NCI-H2029 treated with DMSO at 0.1 percent for 48 hours (cell line): ENCODE measurements at regions not wholly inside any gene's neighbourhood (a gene's known extent, or its start where the extent isn't known, plus 50 kb on each side); places are given as distances from the start of the nearest gene placed in this dataset.
"Not testable (repeated sequence)": the region's sequence is repeated elsewhere in the genome, so short reads cannot be mapped to it uniquely, and the experiment has no call there.

Experiments used
- DNase-seq: peaks from one replicate; lab custom pipeline; 2025; lab: John Stamatoyannopoulos, UW

DNA sequence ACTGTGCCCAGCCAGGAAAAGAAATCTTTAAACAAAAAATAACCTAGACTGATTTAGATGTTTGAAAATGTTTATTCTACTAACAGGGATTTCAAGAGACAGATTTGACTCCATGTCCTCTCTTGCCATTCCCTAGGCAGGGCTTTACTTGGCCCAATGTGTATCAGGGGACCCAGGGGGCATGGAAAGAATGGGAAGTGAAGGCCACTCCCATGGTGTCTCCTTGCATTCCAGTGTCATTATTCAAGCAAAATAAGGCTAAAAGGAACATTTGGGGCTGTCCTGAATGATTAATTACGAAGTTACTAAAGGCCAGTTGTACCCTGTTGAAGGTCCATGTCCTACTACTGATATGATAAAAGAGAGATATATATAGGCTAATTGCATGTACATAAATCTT lies 151.9 kb upstream of the ATF7IP start:
- no peak for DNase-seq

DNA sequence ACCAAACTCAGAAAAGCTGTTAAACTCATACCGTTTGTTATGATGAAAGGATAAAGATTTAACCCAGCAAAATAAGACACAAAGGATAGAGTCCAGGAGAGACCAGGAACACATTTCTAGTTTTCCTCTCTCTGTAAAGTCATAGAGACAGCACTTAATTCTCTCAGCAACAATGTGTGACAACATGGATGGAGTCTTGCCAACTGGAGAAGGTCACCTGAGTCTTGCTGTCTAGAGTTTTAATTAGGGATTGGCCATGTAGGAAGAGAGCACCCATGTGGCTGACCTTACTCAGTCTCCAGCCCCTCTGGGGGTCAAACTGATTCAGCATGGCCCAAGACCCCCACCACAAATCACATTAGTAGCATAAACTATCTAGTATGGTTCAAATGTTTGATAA lies 151.0 kb upstream of the ATF7IP start:
- no peak for DNase-seq

DNA sequence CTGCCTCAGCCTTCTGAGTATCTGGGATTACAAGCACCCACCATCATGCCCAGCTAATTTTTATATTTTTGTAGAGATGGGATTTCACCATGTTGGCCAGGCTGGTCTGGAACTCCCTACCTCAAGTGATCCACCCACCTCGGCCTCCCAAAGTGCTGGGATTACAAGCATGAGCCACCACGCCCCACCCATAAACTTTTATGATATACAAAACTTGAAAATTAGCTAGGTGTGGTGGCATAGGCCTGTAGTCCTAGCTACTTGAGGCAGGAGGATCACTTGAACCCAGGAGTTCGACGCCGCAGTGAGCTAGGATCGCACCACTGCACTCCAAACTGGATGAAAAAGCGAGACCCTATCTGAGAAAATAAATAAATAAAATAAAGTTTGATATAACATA lies 149.5 kb upstream of the ATF7IP start:
- DNase-seq, result not testable (repeated sequence)

DNA sequence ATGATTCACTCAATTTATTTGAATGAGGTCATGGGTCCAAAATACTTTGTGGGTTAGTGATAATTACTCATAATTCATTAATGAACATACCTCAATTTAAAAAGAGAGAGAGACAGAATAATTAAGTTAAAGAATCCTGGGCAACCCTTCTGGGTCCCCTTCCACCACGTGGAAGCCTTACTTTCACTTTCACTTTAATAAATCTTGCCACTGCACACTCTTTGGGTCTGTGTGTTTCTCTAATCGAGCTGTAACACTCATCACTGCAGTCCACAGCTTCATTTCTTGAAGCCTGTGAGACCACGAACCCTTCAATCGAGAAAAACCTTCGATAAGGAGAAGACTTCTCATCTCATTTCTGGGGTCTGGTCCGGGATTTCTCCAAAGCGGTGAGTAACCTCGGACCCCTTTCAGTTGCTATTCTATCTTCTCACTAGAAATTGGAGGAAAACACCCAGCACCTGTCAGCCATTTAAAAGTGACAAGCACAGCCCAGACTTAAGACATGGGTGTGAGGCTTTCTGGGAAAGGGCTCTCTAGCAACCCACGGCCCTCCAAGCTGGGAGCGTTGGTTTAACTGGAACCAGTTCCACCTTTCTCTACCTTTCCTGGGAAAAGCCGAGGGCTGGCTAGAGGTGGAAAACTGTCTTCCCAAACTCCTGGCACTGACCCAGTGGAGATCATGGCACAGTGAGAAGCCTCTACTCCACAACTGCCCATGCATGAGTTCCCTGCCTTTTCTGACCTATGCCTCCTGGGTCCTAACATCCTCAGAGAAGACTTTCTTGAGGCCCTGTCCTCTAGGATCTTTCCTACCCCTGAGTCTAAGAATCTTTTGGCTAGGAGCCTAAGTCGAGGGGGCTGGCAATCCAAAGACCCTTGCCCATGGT lies 148.8 kb upstream of the ATF7IP start:
- no peak for DNase-seq

DNA sequence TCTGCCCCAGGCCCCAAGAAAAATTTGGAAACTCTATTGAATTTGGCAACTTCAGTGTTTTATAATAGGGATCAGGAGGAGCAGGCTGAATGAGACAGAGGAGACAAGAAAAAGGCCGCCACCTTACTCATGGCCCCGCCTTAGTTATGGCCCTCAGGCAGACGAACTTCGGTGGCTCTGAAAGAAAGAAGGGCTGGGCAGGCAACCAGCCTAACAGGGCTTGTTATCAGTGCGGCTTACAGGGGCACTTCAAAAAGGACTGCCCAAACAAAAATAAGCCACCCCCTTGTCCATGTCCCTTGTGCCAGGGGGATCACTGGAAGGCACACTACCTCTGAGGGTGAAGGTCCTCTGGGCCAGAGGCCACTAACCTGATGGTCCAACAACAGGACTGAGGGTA lies 146.3 kb upstream of the ATF7IP start:
- DNase-seq, result no peak

DNA sequence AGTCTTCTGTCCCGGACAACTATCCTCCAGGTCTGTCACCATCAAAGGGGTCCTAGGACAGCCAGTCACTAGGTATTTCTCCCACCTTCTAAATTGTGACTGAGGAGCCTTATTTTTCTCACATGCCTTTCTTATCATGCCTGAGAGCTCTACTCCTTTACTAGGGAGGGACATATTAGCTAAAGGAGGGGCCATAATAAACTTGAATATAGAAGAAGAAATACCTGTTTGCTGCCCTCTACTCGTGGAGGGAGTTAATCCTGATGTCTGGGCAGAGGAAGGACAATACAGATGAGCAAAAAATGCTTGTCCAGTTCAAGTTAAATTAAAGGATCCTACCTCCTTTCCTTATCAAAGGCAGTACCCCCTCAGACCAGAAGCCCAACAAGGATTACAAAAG lies 145.8 kb upstream of the ATF7IP start:
- not testable (repeated sequence) for DNase-seq

DNA sequence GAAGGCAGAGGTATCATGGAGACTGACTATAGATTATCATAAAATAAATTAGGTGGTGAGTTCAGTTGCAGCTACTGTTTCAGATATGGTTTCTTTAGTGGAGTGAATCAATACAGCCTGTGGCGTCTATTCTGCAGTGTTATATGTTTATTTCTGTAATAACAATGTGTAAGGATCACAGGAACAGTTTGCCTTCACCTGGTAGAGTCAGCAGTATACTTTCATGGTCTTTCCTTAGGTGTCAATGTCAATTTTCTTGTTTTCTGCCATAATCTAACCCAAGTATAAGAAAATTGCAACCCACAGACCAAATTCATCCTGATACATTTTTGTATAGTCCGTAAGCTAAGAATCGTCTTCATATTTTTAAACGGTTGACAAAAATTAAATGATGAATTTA lies 140.4 kb upstream of the ATF7IP start:
- DNase-seq, result no peak

DNA sequence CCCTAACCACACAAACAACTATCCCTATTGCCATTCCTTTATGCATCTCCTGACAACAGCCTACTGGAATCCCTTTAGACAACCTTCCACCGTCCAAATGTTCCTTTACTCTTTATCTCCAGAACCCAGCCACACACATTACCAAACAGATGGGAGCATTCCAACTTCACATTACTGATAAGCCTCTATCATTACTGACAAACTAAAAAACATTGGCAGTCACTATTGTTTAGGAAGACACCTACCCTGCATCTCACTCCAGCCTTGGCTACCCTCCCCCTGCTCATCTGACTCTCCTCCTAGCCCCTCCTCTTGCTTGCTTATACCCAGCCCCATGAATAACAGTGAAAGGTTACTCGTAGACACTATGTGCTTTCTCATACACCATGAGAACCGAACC lies 130.3 kb upstream of the ATF7IP start:
- not testable (repeated sequence) for DNase-seq

DNA sequence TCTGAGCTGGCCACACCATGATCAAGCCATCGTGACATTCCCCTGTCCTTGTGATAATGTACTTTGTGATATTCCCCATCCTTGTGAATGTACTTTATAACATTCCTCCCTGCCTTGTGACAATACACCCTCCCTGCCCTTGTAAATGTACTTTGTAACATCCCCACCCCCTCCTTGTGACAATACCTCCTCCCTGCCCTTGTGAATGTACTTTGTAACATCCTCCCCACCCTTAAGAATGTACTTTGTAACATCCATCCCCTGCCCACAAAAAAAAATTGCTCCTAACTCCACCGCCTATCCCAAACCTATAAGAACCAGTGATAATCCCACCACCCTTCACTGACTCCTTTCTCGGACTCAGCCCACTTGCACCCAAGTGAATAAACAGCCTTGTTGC lies 128.8 kb upstream of the ATF7IP start:
- not testable (repeated sequence) for DNase-seq

DNA sequence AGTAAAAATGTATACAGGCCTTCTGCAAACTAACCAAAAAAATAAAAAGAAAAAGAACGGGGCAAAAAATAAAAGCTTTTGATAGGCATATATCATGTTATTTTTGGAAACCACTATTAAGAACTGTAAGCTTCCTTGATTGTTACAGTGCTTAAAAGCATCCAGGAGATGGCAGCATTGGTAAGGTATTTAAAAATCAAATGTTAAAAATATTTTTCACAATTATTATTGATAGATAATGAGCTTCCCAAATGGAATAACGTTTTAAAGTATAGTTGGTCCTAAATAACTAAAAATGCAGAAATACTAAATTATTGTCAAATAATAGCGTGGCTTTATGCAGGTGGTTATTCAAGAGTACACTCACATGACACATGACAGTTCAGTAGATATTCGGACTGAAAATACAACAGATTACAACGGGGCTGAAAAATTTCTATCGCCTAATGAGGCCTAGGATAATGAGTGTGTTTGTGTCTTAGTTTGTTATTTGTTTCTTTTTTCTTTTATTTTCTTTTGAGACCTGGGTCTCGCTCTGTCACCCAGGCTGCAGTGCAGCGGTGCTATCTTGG lies 127.2 kb upstream of the ATF7IP start:
- DNase-seq, result peak; percentile 35

DNA sequence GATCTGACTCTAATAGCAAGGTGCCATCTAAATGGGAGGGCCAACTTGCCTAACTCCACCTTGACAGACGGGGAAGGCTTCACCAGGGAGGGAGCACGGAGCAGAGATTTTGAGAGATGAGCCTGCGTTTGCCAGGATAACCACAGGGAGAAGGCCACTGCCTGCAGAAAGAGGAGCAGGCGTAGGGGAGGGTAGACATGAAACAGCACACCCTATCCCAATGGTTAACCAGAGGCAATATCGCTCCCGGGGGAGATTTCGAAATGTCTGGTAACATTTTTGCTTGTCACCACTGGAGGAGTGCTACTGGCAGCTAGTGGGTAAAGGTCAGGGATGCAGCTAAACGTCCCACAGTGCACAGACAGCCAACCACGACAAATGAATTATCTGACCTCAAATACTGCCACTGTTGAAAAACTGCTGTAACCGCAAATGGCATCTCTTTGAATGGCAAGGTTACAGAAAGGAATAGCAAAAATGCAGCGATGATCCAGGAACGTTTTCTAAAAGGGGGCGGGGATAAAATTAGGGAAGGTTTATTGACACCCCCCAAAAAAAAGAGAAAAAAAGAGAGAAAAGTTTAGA lies 126.0 kb upstream of the ATF7IP start:
- no peak for DNase-seq

DNA sequence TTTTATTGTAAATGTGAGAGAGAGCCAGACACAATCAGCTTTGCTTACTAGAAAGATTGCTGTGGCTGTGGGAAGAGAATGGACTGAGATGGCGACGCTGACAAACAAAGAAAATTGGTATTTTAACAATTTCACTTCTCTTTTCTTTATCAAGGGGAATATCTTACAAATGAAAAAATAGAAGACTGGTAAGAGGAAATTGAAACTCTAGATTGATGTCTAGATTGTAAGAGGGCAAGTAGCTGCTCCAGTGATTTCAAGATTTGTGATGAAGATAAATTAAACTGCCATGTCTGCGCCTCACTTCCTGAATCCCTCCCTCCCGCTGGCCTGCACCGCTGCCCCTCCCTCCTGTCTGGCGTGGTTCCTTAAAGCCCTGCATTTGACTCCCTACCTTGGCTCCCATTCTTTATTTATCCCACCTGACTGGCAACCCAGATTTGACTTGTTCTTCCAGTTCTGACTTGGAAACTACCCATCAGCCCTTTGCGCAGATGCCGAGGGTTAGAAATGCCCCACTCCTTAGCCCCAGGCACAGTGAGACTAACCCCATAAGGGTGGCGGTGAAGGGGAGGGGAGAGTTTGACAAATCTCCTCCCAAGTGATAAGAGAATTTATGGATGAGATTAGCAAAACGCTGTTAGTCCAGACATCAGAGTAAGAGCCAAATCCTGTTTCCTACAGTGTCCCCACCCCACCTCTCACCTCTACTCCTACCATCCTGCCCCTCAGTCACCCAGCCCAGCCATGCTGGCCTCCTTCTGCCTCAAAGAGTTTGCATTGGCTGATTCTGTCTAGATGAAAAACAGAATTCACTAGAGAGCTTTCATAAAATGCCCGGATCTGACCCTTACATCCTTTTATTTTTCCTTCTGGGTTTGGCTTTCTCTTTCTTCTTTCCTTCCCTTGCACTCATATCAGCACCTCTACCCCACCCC lies 125.3 kb upstream of the ATF7IP start:
- no peak for DNase-seq

DNA sequence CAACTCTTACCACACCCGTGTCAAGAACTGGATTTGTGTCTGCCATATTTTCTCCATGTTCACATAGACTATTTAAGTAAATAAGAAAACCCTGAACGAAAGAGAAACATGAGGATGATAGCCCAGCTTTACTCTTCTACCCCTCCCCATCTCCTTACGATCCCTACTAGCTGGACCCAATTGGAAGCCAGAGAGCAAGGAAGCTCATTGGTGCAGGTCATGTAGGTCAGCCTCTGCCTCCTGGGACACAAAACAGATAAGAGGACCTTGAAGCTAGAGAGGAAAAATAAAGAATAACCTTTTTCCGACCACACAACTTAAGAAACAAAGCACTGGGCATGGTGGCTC lies 124.6 kb upstream of the ATF7IP start:
- DNase-seq, result no peak

DNA sequence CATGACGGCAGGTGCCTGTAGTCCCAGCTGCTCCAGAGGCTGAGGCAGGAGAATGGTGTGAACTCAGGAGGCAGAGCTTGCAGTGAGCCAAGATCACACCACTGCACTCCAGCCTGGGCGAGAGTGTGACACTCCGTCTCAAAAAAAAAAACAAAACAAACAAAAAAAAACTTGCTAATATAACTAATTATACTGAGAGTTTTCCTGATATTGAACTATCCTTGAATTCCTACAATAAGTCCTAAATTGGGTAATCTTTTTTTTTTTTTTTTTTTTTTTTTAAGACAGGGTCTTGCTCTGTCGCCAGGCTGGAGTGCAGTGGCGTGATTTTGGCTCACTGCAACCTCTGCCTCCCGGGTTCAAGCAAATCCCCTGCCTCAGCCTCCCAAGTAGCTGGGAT lies 122.7 kb upstream of the ATF7IP start:
- DNase-seq, result not testable (repeated sequence)

DNA sequence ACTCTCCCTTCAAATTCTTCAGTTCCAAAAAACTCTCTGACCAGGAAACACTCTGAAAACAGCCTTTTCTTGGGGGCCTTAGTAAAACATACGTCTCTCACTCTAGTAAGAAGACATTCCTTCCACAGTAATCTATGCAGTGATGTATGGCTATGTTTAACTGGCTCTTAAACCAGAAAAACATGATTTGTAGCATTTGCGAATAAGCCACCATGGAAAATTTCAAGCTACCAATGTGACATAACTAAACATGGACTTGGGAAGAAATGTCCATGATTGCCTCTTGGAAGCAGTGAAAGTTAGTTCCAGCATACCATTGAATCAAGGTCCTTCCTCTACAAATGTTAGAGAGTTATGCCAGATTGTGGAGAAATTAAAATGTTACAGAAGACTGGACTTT lies 121.5 kb upstream of the ATF7IP start:
- no peak for DNase-seq

DNA sequence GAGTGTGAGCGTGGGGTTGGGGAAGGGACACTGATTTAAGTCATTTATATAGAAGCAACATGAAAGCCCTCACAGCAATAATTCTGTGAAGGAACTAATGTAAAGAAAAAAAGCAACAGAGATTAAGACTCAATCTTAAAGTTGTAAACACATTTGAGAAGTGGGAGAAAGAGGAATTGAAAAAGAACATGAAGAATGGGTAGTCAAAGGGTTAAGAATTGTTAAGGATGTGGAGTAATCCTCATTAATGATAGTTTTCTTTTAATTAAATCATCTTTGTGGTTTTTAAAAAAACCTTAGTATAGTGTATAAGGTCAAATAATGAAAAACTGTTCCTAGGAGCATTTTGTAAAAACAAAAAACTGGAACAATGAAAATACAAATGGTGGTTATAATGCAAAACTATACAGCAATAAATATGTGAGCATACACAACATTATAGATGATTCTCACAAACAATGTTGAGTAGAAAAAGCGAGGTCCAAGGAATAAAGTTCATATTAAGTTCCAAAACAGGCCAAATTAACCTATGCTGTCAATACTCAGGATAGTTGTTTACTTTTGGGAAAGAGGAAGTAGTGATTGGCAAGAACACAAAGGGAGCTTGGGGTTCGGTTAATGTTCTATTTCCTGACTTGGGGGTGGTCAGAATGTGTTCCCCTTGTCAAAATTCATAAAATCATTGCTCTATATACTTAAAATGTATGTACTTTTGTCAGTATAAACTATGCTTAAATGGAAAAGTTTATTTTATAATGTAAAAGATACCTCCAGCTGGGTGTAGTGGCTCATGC lies 120.4 kb upstream of the ATF7IP start:
- no peak for DNase-seq

DNA sequence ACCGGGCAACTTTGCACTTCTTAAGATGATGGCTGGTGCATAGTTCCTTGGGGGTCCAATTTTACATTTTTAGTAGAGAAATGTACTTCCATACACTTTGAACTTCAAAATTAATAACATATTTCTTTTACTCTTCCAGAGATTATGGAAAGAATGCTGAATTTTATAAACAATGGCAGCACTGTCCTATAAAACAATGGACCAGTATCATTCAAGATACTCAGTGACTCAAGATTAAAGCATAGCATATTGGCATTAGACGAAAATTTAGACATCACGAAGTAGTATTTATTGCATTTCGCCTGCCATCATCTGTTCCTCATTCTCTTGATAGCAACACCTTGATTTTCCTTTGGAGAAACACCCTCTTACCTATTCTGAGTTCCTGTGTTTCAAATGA lies 118.3 kb upstream of the ATF7IP start:
- no peak for DNase-seq

DNA sequence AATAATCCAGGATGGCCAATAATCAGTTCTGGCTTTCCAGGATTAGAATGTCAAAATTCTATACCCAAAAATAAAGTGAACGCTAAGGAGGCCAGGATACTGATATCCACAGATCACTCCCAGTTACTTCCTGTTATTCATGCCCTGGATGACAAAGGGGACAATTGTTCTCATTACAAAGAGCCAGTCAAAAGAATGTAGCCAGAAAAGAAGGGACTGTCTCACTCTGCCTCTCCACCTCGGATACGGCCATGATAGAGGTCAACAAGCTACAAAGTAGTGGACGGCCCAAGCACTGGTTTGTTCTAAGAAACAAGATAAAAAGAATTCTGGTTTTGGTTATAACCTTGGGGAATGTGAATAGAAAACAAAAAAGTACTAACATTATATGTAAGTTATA lies 116.1 kb upstream of the ATF7IP start:
- no peak for DNase-seq

DNA sequence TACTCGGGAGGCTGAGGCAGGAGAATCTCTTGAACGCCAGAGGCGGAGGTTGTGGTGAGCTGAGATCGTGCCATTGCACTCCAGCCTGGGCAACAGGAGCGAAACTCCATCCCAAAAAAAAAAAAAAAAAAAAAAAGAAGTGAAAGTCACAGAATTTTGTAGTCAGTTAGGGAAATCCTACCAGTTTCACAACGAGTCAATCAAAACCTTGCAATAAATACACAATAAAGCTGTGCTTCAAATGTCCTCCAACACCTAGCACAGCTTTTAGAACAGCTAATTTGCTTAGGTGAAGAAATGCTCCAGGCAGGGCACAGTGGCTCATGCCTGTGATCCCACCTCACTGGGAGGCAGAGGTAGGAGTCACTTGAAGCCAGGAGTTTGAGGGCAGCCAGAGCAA lies 112.8 kb upstream of the ATF7IP start:
- no peak for DNase-seq

DNA sequence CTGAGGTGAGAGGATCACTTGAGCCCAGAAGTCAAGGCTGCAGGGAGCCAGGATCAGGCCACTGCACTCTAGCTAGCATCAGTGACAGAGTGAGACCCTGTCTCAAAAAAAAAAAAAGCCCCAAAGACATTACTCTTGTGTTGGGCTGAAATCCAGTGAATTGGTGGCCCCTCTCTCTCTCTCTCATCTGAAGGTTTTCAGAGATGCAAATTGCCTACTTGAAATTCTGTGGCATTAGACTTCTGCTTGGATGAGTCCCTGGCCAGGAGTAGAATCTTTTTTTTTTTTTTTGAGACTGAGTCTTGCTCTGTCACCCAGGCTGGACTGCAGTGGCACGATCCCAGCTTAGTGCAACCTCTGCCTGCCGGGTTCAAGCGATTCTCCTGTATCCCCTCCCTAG lies 112.0 kb upstream of the ATF7IP start:
- no peak for DNase-seq

DNA sequence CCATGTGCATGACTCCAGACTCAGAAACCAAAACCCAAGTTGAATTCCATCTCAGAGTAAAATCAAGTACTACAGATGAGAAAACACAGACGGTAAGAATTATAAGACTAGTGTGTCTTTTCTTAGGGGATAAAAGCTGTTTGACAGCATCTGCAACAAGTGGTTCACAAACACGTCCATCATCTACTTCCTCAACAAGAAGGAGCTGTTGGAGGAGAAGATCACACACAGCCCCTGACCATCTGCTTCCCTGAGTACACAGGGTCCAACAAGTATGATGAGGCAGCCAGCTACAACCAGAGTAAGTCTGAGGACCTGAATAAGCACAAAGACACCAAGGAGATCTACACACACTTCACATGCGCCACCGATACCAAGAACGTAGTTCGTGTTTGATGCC lies 110.7 kb upstream of the ATF7IP start:
- DNase-seq, result no peak

DNA sequence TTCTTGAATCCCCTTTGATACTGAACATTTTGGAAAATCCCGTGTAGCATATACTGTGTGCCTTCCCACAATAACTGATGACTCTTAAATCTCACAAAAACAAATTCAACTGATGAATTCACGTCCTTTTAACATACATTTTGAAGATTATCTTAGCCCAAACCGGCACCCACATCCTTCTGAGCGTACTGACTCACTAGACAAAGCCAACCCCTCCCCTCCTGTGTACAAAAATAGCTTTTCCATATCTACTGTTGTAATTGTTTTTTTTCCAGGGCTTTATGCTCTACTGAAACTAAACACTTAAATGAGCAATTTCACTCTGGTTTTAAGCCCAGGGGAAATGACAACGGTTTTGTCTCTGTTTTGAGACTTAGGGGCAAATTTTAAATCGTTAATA lies 109.4 kb upstream of the ATF7IP start:
- no peak for DNase-seq
